22Rv1 (cell line): ENCODE measurements at regions not wholly inside any gene's neighbourhood (a gene's known extent, or its start where the extent isn't known, plus 50 kb on each side); places are given as distances from the start of the nearest gene placed in this dataset.

Experiments used
- ZFX ChIP-seq: fragments of 450-650 bp; IDR thresholded peaks from 2 replicates; pipeline ENCODE4 v1.6.1; 2017; ENCODE audit warnings: antibody characterized with exemption, borderline replicate concordance
- TF ChIP-seq, protein P1 (sequence below): fragments of 450-650 bp; IDR thresholded peaks from 2 replicates; pipeline ENCODE4 v1.5.1; 2017; ENCODE audit warnings: mild to moderate bottlenecking

DNA sequence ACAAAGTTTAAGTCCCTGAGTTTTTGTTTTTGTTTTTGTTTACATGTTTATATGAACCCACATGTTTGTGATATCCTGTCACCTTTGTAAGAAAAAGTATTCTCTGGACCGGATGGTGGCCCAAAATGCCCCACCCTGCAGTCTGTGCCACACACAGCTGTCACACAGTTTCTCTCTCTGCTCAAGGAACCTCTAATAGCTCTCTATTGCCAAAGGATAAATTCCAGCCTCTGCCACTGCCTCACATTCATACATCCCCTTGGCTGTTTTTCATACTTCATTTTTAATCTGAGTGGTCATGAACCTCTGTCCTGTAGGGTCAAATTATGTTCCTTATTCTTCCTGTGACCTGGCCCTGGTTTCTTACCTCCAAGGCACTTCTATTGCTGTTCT is 520.3 kb upstream of the CDH5 start:
- TF ChIP-seq, protein P1, sequence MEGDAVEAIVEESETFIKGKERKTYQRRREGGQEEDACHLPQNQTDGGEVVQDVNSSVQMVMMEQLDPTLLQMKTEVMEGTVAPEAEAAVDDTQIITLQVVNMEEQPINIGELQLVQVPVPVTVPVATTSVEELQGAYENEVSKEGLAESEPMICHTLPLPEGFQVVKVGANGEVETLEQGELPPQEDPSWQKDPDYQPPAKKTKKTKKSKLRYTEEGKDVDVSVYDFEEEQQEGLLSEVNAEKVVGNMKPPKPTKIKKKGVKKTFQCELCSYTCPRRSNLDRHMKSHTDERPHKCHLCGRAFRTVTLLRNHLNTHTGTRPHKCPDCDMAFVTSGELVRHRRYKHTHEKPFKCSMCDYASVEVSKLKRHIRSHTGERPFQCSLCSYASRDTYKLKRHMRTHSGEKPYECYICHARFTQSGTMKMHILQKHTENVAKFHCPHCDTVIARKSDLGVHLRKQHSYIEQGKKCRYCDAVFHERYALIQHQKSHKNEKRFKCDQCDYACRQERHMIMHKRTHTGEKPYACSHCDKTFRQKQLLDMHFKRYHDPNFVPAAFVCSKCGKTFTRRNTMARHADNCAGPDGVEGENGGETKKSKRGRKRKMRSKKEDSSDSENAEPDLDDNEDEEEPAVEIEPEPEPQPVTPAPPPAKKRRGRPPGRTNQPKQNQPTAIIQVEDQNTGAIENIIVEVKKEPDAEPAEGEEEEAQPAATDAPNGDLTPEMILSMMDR = no peak
- no peak for TF ChIP-seq ZFX
